ENCODE measurements at regions not wholly inside any gene's neighbourhood (a gene's known extent, or its start where the extent isn't known, plus 50 kb on each side); places are given as distances from the start of the nearest gene placed in this dataset.

DNA sequence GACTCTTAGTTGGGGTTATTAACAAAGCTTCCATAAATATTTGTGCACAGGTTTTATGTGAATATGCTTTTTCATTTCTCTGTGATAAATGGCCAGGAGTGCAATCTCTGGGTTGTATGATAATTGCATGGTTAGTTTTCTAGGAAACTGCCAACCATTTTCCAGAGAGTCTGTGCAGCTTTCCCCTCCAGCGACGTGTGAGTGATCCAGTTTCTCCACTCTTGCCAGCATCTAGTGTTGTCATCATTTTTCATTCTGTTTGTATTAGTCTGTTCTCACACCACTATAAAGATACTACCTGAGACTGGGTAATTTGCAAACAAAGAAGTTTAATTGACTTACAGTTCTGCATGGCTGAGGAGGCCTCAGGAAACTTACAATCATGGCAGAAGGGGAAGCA, 319.6 kb upstream of the SHH start:
- no peak overlapping the region for H3K4me3 ChIP-seq (ENCODE audit: low read depth, low read length)
- TF ChIP-seq, protein P1, sequence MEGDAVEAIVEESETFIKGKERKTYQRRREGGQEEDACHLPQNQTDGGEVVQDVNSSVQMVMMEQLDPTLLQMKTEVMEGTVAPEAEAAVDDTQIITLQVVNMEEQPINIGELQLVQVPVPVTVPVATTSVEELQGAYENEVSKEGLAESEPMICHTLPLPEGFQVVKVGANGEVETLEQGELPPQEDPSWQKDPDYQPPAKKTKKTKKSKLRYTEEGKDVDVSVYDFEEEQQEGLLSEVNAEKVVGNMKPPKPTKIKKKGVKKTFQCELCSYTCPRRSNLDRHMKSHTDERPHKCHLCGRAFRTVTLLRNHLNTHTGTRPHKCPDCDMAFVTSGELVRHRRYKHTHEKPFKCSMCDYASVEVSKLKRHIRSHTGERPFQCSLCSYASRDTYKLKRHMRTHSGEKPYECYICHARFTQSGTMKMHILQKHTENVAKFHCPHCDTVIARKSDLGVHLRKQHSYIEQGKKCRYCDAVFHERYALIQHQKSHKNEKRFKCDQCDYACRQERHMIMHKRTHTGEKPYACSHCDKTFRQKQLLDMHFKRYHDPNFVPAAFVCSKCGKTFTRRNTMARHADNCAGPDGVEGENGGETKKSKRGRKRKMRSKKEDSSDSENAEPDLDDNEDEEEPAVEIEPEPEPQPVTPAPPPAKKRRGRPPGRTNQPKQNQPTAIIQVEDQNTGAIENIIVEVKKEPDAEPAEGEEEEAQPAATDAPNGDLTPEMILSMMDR (IDR thresholded peaks at IDR 0.05; ENCODE audit: insufficient read depth, low read depth, low read length): no peak
- no peak for DNase-seq (ENCODE audit: low read depth)

DNA sequence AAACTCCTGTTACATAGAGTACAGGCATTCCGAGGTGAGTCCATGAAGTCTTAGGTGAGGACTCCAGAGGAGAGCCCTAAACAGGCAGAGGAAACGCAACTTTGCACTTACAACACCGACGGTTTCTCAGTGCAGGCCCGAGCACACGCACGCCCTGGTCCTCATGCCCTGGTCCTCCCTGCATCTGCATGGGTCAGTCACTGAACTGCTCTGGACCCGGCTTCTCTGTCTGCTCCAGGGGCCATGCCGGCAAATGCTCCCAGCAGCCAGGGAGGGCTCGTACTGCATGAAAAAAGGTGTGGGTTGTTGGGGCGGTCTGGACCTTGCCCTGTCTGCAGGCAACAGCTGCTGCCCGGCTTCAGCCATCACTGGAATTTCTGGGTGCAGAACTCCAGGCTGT, 317.3 kb upstream of the SHH start:
- no peak for DNase-seq (ENCODE audit: low read depth)
- H3K4me3 ChIP-seq (ENCODE audit: low read depth, low read length): no peak overlapping the region
- TF ChIP-seq, protein P1 (IDR thresholded peaks at IDR 0.05; ENCODE audit: insufficient read depth, low read depth, low read length): no peak

DNA sequence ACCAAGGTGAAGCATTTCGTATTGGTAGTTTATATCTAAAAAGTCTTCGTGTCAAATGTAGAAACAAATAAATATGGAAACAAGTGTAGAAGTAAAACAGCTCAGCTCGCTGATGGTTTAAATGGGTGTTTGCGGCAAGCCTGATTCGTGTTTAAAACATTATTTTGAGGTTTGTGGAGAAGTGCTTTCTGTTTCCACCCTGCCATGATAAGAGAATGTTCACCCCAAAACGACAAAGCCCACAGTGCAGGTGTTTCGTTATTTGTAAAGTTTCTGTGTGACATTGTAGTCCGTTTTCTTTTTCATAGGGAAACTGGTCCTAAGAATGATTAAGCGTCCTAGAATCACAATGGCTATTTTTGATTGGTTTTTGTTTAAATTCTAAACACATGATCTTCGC, 316.2 kb upstream of the SHH start:
- no peak for DNase-seq (ENCODE audit: low read depth)
- TF ChIP-seq, protein P1 (IDR thresholded peaks at IDR 0.05; ENCODE audit: insufficient read depth, low read depth, low read length): no peak
- no peak overlapping the region for H3K4me3 ChIP-seq (ENCODE audit: low read depth, low read length)

DNA sequence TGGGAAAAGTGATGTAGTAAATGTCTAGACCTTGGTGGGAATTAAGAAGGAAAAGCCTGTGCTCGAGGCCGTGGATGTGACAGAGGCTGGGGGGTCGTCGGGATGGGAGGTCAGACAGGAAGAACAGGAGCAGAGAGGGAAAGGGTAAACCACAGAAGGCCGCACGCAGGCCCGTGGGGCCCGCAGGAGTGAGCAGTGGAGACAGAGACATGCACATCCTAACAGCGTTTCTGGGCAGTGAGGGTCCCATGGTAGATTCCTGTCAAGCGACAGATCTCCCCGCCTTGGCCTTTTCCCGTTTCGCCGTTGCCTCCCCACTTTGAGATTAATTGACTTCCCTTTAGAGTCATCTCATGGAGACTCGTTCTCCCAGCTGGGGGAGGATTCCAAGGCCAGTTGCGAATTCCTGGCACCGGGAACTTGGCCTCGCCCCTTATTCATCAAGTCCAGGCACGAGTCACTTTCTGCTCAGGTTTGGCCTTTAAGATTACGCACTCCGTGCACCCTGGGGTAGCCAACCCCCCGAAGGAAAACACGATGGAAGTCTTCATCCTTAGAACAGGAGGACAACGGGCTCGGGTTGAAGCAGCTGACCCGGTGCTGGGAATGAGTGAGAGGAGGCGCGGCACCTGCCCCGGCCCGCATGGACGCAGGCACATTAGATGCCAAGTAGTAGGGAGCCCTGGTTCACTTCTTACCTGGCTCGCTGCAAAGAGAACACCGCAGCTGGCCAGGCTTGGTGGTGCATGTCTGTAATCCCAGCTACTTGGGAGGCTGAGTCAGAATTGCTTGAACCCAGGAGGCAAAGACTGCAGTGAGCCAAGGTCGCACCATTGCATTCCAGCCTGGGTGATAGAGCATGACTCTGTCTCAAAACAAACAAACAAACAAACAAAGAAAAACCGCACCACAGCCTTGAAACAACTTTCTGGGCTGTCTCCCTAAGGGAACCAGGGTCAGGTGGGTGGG, 315.2 kb upstream of the SHH start:
- DNase-seq (ENCODE audit: low read depth): no peak
- TF ChIP-seq, protein P1 (IDR thresholded peaks at IDR 0.05; ENCODE audit: insufficient read depth, low read depth, low read length): no peak
- no peak overlapping the region for H3K4me3 ChIP-seq (ENCODE audit: low read depth, low read length)

DNA sequence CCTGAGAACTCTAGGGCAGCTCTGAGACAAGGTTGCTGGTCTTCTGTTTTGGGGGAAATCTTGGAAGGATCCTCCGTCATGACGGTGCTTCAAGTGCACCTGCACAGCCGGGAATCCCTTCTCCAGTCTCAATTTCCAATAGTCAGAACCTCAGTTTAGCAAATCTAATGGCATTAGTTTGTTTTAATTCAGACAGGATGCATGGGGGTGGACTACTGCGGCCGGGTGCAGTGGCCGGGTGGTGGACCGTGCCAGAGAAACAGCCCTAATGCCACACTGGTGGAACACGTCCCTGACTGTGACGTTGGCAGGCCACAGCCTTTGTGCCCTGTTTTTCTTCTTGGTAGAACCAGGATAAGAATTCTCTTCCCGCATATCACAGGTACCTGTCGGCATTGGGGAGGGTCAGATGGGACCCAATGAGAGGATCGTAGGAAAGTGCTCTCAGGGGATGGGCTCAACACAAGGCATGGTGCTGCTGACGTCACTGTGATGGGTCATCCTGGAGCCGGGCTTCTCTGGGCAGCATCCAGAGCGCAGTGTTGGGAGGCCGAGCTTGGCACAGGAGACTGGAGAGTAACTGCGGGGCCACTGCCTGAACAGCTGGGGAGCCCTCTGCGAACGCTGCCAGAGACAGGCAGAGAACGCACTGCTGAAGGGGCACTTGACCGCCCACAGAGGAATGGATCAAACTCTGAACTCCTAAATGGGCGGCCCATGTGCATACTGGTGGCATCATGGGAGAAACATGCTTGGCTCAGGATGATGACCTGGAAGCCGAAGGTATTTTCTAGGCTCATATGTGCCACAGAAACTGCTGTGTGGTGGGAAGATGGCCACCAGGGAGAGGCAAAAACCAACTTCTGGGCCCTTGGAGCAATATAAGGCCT, 313.8 kb upstream of the SHH start:
- H3K4me3 ChIP-seq (ENCODE audit: low read depth, low read length): no peak overlapping the region
- DNase-seq (ENCODE audit: low read depth): no peak
- TF ChIP-seq, protein P1 (IDR thresholded peaks at IDR 0.05; ENCODE audit: insufficient read depth, low read depth, low read length): no peak

DNA sequence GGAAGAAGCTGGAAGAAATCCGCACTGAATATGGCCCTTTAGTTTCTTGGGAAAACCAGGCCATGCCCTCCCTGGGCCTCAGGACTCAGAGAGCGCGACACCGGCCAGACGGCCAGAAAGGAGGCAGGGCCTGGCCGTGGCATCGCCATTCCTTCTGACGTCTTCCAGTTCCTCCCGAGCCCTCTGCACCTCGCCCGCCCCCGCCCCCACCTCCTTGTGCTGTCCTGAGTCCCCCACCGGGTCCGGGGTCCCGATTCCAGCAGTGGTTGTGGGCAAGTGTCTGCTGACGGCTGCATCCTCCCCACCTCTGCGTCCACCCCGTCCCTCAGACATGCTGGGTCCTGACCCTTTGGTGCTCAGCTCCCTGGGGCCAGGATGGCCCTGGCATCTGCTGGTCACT, 312.1 kb upstream of the SHH start:
- H3K4me3 ChIP-seq (ENCODE audit: low read depth, low read length): no peak overlapping the region
- DNase-seq (ENCODE audit: low read depth): no peak
- TF ChIP-seq, protein P1 (IDR thresholded peaks at IDR 0.05; ENCODE audit: insufficient read depth, low read depth, low read length): no peak
